Astrocyte (in vitro differentiated cells and primary cell): ENCODE measurements at regions not wholly inside any gene's neighbourhood (a gene's known extent, or its start where the extent isn't known, plus 50 kb on each side); places are given as distances from the start of the nearest gene placed in this dataset.

ENCODE experiments used
- CTCF ChIP-seq: IDR thresholded peaks from 2 replicates; pipeline ENCODE4 v1.5.1; 2011; ENCODE audit warnings: low read depth, mild to moderate bottlenecking, inconsistent platforms, low read length, moderate library complexity; ENCODE audit not compliant: insufficient read depth
- EZH2 ChIP-seq: IDR thresholded peaks from 2 replicates; pipeline ENCODE4 v1.6.1; 2012; ENCODE audit warnings: mild to moderate bottlenecking, low read length, inconsistent platforms; ENCODE audit not compliant: insufficient read depth

- TF ChIP-seq CTCF (no peak), EZH2 (no peak)
These were observed 442.2 kb downstream of the HDGFL1 start for GRCh38 chr6:23011615-23012014.
